NCI-H226 (cell line): ENCODE measurements at regions not wholly inside any gene's neighbourhood (a gene's known extent, or its start where the extent isn't known, plus 50 kb on each side); places are given as distances from the start of the nearest gene placed in this dataset.
A peak's percentile ranks its signal among the peaks of the same experiment; 100 is the strongest.

Source experiments
- DNase-seq: peaks from one replicate; pipeline ENCODE4 v3.0.0-alpha.2; 2015

DNA sequence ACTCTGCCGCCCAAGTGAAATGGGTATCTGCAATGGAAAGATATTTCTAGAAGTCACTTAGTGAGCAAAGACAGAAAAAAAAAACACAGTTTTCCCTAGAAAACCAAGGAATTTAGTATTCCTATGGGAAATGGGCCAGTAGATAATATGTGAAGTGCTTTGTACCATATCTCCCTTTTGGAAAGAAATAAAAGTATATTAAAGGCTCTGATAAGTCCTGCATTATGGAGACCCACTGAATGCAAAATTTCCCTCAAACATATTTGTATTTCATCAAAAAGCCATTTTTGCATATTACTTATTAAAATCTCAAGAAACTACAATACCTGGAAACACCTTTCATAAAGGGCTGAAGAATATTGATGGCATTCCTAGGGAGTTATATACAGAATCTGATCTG, 51.6 kb upstream of the DYNLRB2 start:
- no peak for DNase-seq

DNA sequence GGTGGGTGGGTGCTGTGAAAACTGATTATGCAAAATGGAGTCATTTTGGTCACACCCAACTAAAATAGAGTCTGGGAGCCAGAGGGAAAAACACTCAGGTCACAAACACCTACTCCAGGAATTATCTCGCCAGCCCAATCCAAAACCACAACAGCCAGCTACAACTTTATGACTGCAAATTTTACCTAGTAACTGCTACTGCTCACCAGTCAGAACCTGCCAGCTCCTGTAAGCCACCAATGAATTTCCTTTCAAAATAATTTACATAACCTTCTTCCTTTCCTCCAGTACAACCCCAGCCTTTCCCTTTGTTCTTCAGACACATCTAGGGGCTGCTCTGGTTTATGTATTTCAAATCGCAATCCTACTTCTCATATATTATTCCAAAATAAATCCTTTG, 52.6 kb upstream of the DYNLRB2 start:
- no peak for DNase-seq

DNA sequence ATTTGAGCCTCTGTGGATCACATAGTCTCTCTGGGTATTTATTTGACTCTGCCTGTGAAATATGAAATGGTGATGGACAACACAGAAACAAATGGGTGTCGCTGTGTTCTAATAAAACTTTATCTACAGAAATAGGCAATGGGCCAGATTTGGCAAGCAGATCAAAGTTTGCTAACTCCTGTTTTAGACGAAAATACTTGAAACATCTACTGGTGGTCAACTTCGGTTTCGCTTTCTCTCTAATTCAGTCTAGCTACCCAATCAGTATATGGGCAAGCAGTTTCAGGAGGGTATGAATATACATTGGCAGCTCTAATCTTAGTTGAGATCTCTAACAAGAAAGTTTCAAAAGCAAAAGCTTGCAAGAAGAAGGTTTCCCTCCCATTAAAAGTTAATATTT, 60.1 kb upstream of the DYNLRB2 start:
- DNase-seq = no peak

DNA sequence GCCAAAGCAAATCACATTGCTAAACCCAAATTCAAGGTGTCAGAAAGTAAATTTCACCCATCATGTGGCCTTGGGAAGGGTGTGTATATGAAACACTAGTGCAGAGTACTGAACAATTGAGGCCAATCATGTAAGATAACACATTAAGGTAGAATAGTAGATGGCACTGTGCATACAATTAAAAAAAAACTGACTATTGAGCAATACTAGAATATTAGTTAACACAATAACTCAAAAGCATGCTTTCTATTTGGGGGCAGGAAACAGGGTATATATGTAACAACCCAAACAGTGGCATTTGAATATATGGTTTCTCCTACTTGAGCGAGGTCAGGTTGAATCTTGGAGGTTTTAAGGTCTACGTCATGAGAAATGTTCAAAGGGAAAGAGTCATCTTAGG, 63.0 kb upstream of the DYNLRB2 start:
- no peak for DNase-seq

- DNase-seq = no peak
These were observed 72.8 kb upstream of the DYNLRB2 start for GRCh38 chr16:80468029-80468428.

DNA sequence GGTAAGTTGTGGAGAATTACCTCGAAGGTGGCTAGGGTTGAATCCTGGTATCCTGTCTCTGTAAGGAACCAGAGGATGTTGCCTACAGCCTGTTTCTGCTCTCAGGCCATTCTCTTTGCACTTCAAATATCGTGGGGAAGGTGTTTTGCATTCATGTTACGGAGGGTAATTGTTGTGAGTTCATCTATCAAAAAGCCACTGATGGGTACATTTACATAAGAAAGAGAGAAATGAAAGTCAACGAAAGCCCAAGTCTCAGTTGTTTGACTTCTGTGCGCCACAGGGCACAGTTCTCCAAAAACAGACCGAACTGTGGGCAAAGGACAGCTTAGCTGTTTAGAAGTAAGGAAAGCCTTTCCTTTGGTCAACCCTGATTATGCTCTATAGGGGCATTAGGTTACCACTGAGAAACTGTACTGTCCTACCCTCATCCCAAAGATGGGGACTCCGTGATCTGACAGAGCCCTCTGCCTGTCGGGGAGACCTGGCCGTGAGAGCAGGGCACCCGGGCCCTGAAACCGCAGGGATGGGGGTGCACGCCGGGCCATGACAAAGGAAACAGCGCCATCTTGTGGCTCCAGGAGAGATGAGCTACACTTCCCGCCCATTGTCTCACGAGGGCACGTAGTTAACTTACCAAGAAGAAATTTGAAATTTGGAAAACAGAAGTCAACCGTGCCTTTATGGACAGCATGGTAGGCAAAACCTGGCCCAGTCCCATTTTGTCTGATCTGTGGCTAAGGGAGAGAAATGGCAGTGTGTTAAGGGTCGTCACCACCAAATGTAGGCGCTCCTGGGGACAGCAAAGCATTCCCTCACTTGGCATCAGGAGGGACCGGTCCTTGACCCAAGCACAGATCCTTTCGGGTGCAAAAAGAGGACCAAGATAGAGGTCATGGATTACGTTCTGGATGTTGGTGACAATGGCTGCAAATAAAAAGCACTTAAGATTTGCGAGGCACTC, 74.5 kb upstream of the DYNLRB2 start:
- peak; percentile 17 for DNase-seq

GRCh38 chr16:80463751-80464495, 76.9 kb upstream of the DYNLRB2 start:
- DNase-seq = no peak

GRCh38 chr16:80463326-80463725, 77.5 kb upstream of the DYNLRB2 start:
- no peak for DNase-seq

GRCh38 chr16:80462917-80463316, 77.9 kb upstream of the DYNLRB2 start:
- DNase-seq = no peak

DNA sequence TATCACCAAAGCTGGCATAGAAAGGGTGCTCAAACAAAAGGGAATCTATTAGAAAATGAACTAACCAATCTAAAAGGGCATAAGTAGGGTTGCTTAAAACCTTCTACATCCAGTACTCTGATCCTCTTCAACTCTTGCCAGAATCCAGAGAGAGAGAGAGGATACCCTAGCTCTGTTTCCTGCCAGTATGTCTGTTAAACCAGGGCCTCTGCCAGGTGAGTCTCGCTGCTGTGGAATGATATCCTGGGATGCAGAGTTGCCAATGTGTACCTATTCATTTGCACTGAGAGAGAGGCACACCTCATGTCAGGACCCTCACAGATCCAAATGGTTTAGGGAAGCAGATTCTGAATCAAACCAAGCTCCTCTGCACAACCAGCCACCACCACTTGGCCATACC, 79.8 kb upstream of the DYNLRB2 start:
- no peak for DNase-seq

DNA sequence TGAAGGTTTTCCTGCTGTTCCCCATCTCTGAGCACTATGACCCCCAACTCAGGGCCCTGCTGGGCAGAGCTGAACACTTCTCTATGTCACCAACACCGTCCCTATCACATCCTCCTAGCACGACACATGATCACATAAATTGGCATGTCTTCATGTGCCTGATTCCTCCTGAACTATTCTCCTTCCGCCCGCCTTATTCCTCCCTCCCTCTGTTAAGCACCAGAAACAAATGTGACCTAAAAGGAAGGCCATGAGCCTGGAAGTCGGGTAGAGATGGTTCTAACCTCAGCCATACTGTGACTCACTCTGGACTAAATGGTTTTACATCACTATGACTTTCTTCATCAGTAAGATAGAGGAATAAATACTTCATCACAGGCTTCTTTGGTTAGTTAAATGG, 80.8 kb upstream of the DYNLRB2 start:
- DNase-seq = peak; percentile 23

GRCh38 chr16:80459331-80459777, 81.4 kb upstream of the DYNLRB2 start:
- DNase-seq = peak; percentile 86

DNA sequence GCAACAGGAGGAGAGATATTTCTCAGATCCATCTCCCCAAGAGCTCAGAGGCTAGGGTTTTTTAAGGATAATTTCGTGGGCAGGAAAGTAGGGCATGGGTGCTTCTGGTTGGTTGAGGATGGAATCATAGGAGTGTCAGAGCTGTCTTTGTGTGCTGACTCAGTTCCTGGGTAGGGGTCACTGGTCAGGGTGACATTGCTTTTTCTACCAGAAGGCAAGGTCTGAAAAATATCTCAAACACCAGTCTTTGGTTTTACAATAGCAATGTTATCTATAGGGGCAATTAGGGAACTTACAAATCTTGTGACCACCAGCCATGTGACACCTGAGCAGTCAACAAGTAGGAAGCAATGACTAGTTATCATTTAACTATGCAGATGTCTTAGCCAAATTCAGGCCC, 82.9 kb upstream of the DYNLRB2 start:
- no peak for DNase-seq

- DNase-seq = no peak
These were observed 86.0 kb upstream of the DYNLRB2 start for GRCh38 chr16:80454802-80455201.

GRCh38 chr16:80449392-80449791, 91.4 kb upstream of the DYNLRB2 start:
- DNase-seq = no peak

- no peak for DNase-seq
These were observed 93.6 kb upstream of the DYNLRB2 start for GRCh38 chr16:80447241-80447640.

GRCh38 chr16:80442779-80443178, 98.0 kb upstream of the DYNLRB2 start:
- DNase-seq = no peak

DNA sequence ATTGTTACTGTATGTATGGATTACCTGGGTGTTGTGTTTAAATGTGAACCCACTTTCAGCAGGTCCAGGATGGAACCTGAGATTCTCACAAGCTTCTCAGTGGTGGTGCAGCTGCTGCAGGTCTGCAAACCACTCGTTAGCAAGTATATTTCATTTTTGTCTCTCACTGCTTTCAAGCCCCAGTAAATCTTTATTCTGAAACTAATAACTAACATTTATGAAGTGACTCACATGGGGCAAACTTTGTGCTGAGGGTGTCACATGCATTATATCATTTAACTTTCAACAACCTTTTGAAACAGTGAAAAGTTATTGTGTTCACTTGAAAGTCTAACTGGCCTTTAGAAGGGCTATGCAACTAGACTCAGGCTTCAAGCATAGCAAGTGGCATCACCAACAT, 98.9 kb upstream of the DYNLRB2 start:
- DNase-seq = no peak

GRCh38 chr16:80440667-80441066, 100.1 kb upstream of the DYNLRB2 start:
- no peak for DNase-seq

DNA sequence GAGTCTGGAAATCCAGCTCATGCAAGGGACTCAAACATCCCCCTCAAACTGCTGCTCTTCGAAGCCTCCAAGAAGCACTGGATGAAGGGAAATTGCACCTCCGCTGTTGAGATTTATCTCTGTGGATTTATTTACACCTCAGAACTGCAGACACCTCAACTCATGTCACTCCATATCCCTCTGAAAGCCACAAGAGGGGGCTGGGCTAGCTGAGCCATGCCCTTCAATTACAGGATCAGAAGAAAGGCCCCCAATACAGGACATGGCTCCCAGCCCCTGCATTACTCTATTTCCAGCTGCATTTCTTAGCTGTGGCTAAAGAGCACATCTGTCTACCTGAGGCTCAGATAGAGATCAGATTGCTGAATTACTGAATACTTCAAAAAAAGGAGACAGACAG, 103.1 kb upstream of the DYNLRB2 start:
- no peak for DNase-seq

- no peak for DNase-seq
These were observed 104.3 kb upstream of the DYNLRB2 start for GRCh38 chr16:80436510-80436909.

GRCh38 chr16:80433623-80434022, 107.2 kb upstream of the DYNLRB2 start:
- DNase-seq = peak; percentile 60

DNA sequence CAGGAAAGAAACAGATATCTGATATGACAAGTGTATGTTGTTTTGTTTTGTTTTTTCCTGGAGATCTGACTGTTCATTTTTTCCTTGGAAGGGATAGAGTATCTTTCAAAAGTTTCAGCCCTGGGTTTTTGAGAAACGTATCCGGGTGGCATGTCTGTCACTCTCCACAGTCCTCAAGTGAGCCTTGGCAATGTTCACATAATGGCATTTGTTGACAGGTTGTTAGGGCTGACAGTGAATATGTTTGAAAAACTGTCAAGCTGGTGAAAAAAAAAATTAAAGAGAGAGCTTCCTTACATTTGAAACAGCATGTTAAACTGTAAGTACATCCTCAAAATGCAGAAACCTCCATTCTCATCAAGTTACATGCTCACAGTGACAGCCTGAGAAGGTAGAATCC, 113.0 kb upstream of the DYNLRB2 start:
- no peak for DNase-seq
